Large intestine (tissue), 3 donors: ENCODE measurements at regions not wholly inside any gene's neighbourhood (a gene's known extent, or its start where the extent isn't known, plus 50 kb on each side); places are given as distances from the start of the nearest gene placed in this dataset.

ENCODE experiments used
- DNase-seq, 2 donors: peaks; one replicate each; pipeline versions ENCODE4 v3.0.0 to v3.0.0-alpha.2; 2013
- H3K27ac ChIP-seq: one replicate; pipeline ENCODE4 v1.5.1; 2013; ENCODE audit warnings: low read length
- H3K27me3 ChIP-seq: 2 replicates; pipeline ENCODE4 v1.6.1; 2013; ENCODE audit warnings: low read length; ENCODE audit not compliant: control insufficient read depth, insufficient read depth
- H3K36me3 ChIP-seq: 2 replicates; pipeline ENCODE4 v1.6.1; 2013; ENCODE audit warnings: low read length; ENCODE audit not compliant: control insufficient read depth, insufficient read depth
- H3K4me1 ChIP-seq: one replicate; pipeline ENCODE4 v1.6.1; 2013; ENCODE audit warnings: low read length; ENCODE audit not compliant: control insufficient read depth, insufficient read depth
- H3K4me3 ChIP-seq: one replicate; pipeline ENCODE4 v1.5.1; 2013; ENCODE audit warnings: low read length
- H3K9me3 ChIP-seq: one replicate; pipeline ENCODE4 v1.6.1; 2013; ENCODE audit warnings: mild to moderate bottlenecking, low read depth, low read length, moderate library complexity; ENCODE audit not compliant: control insufficient read depth
- WGBS: methylation state at CpG from one replicate; pipeline ENCODE4 v1.1.5; 2013; ENCODE audit warnings: low lambda C conversion rate; ENCODE audit not compliant: insufficient coverage; 5-methylcytosine and 5-hydroxymethylcytosine counted together

GRCh38 chr6:3900744-3901336 is 51.7 kb downstream of the FAM50B start:
- Histone ChIP-seq H3K36me3 (no peaks in the 10 kb centered on the region), H3K27me3 (no peaks in the 10 kb centered on the region), H3K27ac (no peak overlapping the region), H3K9me3 (peaks cover 3% of the 10 kb centered on the region), H3K4me1 (peaks cover 7% of the 10 kb centered on the region), H3K4me3 (no peak overlapping the region)
- no CpG with 5 or more reads among the region's 6 CpGs for WGBS
- DNase-seq = no peak

GRCh38 chr6:3902871-3903648 is 53.9 kb downstream of the FAM50B start:
- DNase-seq = no peak
- peaks cover 3% of the 10 kb centered on the region for H3K9me3 ChIP-seq
- no peaks in the 10 kb centered on the region for H3K27me3 ChIP-seq
- H3K27ac ChIP-seq = no peak overlapping the region
- 100% methylated on average over 3 of the region's 10 CpGs for WGBS
- no peaks in the 10 kb centered on the region for H3K36me3 ChIP-seq
- H3K4me1 ChIP-seq = peaks cover 25% of the 10 kb centered on the region
- H3K4me3 ChIP-seq = no peak overlapping the region

GRCh38 chr6:3904518-3904917 is 55.3 kb downstream of the FAM50B start:
- no peaks in the 10 kb centered on the region for H3K9me3 ChIP-seq
- H3K27ac ChIP-seq = no peak overlapping the region
- no peak for DNase-seq
- H3K4me1 ChIP-seq = peaks cover 40% of the 10 kb centered on the region
- no CpG with 5 or more reads among the region's 3 CpGs for WGBS
- no peaks in the 10 kb centered on the region for H3K36me3 ChIP-seq
- no peak overlapping the region for H3K4me3 ChIP-seq
- no peaks in the 10 kb centered on the region for H3K27me3 ChIP-seq

- no CpG with 5 or more reads among the region's 26 CpGs for WGBS
- DNase-seq = peak; percentile 55 to 80
- no peaks in the 10 kb centered on the region for H3K27me3 ChIP-seq
- H3K4me3 ChIP-seq = no peak overlapping the region
- no peaks in the 10 kb centered on the region for H3K9me3 ChIP-seq
- H3K4me1 ChIP-seq = peaks cover 51% of the 10 kb centered on the region
- no peaks in the 10 kb centered on the region for H3K36me3 ChIP-seq
- peak overlapping the region; percentile 79 for H3K27ac ChIP-seq
These were observed 57.0 kb downstream of the FAM50B start for GRCh38 chr6:3905945-3906845.

GRCh38 chr6:3906846-3907151 is 57.6 kb downstream of the FAM50B start:
- H3K4me3 ChIP-seq = no peak overlapping the region
- no CpG with 5 or more reads among the region's 2 CpGs for WGBS

GRCh38 chr6:3908223-3908622 is 59.0 kb downstream of the FAM50B start:
- peaks cover 70% of the 10 kb centered on the region for H3K4me1 ChIP-seq
- DNase-seq = no peak
- H3K27ac ChIP-seq = peak overlapping the region; percentile 79

More at GRCh38 chr6:3906846-3907151, 57.6 kb downstream of the FAM50B start:
- H3K4me1 ChIP-seq = peaks cover 57% of the 10 kb centered on the region
- H3K36me3 ChIP-seq = no peaks in the 10 kb centered on the region
- H3K27ac ChIP-seq = peak overlapping the region; percentile 79
- no peaks in the 10 kb centered on the region for H3K9me3 ChIP-seq
- no peak for DNase-seq
- no peaks in the 10 kb centered on the region for H3K27me3 ChIP-seq

GRCh38 chr6:3908961-3909360 is 59.8 kb downstream of the FAM50B start:
- Histone ChIP-seq H3K27me3 (no peaks in the 10 kb centered on the region), H3K4me3 (no peak overlapping the region), H3K36me3 (no peaks in the 10 kb centered on the region), H3K27ac (no peak overlapping the region), H3K4me1 (peaks cover 76% of the 10 kb centered on the region), H3K9me3 (no peaks in the 10 kb centered on the region)
- DNase-seq = no peak
- no CpG with 5 or more reads among the region's 6 CpGs for WGBS

More at GRCh38 chr6:3908223-3908622, 59.0 kb downstream of the FAM50B start:
- Histone ChIP-seq H3K9me3 (no peaks in the 10 kb centered on the region), H3K36me3 (no peaks in the 10 kb centered on the region), H3K4me3 (no peak overlapping the region), H3K27me3 (no peaks in the 10 kb centered on the region)
- WGBS = 100% methylated on average over 1 of the region's 10 CpGs

GRCh38 chr6:3910106-3910663 is 61.0 kb downstream of the FAM50B start:
- Histone ChIP-seq H3K27me3 (no peaks in the 10 kb centered on the region), H3K36me3 (no peaks in the 10 kb centered on the region), H3K4me3 (no peak overlapping the region), H3K27ac (no peak overlapping the region), H3K4me1 (peaks cover 80% of the 10 kb centered on the region), H3K9me3 (no peaks in the 10 kb centered on the region)
- no CpG with 5 or more reads among the region's 7 CpGs for WGBS
- DNase-seq = no peak

- DNase-seq = no peak
- no CpG with 5 or more reads among the region's 2 CpGs for WGBS
These were observed 62.0 kb downstream of the FAM50B start for GRCh38 chr6:3911130-3911529.

More at GRCh38 chr6:3911130-3911529, 62.0 kb downstream of the FAM50B start:
- Histone ChIP-seq H3K36me3 (no peaks in the 10 kb centered on the region), H3K4me3 (no peak overlapping the region), H3K9me3 (no peaks in the 10 kb centered on the region), H3K27ac (no peak overlapping the region), H3K27me3 (no peaks in the 10 kb centered on the region), H3K4me1 (peaks cover 71% of the 10 kb centered on the region)
